Fibroblast of lung (primary cell): ENCODE measurements at regions not wholly inside any gene's neighbourhood (a gene's known extent, or its start where the extent isn't known, plus 50 kb on each side); places are given as distances from the start of the nearest gene placed in this dataset.

Experiments used
- EZH2 ChIP-seq: IDR thresholded peaks from 2 replicates; pipeline ENCODE4 v1.5.1; 2012; ENCODE audit warnings: low read length, control low read depth, mild to moderate bottlenecking; ENCODE audit errors: missing control alignments
- TF ChIP-seq, protein P1 (sequence below), 2 donors: IDR thresholded peaks in 1 of 2; conservative IDR thresholded peaks in 1 of 2; 1 replicate in 1 of 2; 2 replicates in 1 of 2; pipeline ENCODE4 v1.5.1; 2011 to 2012; ENCODE audit warnings: low read length in 2 of 2, control low read depth in 1 of 2, inconsistent platforms in 1 of 2, low read depth in 1 of 2, mild to moderate bottlenecking in 1 of 2

DNA sequence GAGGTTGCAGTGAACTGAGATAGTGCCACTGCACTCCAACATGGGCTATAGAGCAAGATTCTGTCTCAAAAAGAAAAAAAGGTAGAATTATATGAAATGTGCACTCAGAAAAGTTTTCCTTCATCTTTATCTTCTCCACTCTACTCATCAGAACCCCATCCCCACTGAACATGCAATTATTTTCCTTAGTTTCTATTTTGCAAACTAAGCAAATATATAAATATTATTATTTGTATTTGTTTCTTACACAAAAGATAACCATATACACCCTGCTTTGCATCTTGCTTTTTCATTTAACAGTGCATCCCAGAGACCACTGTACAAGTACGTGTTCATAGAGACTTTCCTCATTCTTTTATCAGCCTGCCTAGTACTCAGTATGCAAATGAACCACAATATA lies 68.0 kb upstream of the ACAN start:
- TF ChIP-seq, protein P1, sequence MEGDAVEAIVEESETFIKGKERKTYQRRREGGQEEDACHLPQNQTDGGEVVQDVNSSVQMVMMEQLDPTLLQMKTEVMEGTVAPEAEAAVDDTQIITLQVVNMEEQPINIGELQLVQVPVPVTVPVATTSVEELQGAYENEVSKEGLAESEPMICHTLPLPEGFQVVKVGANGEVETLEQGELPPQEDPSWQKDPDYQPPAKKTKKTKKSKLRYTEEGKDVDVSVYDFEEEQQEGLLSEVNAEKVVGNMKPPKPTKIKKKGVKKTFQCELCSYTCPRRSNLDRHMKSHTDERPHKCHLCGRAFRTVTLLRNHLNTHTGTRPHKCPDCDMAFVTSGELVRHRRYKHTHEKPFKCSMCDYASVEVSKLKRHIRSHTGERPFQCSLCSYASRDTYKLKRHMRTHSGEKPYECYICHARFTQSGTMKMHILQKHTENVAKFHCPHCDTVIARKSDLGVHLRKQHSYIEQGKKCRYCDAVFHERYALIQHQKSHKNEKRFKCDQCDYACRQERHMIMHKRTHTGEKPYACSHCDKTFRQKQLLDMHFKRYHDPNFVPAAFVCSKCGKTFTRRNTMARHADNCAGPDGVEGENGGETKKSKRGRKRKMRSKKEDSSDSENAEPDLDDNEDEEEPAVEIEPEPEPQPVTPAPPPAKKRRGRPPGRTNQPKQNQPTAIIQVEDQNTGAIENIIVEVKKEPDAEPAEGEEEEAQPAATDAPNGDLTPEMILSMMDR (conservative IDR thresholded peaks at IDR 0.05 in 1 of 2, IDR thresholded peaks at IDR 0.05 in 1 of 2; ENCODE audit: low read depth in 1 of 2, low read length in 2 of 2) = no peak
- no peak for TF ChIP-seq EZH2
